Kidney glomerular epithelial cell (primary cell): ENCODE measurements at regions not wholly inside any gene's neighbourhood (a gene's known extent, or its start where the extent isn't known, plus 50 kb on each side); places are given as distances from the start of the nearest gene placed in this dataset.

Experiments
- DNase-seq: peaks from one replicate; lab custom pipeline; 2025; lab: John Stamatoyannopoulos, UW

DNA sequence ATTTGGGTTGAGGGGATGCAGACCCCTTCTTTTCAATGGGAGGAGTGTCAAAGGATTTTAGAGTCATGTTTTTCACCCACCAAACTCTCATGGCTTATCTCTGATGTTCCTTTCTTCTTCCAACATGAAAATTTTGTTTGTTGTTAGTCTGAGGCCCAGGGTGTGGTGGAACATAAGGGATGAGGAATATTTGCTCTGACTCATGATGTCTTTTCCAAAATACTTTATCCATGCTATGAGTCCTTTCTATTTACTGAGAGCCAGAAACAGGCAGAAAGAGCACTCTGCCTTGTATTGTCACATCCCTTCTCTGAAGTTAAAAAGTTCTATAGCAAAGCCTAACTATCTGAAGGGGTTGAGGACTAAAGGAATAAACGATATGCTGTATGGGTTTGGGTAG is 61.6 kb upstream of the GYPA start:
- DNase-seq = no peak

DNA sequence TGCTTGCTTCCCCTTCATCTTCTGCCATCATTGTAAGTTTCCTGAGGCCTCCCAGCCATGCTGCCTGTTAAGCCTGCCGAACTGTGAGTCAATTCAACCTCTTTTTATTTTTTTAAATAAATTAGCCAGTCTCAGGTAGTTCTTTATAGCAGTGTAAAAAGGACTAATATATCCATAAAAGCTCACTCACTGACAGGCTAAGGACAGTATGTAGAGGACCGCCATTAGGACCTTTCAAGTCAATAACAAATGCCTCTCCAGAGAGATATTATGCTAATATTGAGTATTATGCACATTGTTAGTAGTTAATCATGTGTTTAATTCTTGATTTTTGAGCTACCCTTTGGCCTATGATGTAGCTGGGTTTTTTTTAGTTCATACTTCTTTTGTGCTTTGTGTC is 62.6 kb upstream of the GYPA start:
- DNase-seq = no peak

DNA sequence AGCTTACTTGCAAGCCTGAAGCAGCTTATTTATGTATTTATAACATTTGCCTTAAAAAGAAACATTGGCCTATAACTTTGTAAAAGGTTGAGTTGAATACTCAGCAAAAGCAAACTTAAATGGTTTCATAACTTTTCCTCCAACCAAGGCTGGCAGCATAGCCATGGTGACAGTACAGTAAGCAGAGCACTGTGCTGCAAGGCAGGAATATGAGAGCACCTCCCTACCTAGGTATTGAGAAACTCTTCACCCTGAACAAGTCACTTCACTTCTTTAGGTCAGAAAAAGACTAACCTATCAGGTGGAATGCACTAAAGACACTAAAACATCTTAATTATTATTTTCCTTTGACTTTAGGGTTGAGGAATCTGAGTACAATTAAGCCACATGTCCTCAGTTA is 63.9 kb upstream of the GYPA start:
- DNase-seq = no peak

DNA sequence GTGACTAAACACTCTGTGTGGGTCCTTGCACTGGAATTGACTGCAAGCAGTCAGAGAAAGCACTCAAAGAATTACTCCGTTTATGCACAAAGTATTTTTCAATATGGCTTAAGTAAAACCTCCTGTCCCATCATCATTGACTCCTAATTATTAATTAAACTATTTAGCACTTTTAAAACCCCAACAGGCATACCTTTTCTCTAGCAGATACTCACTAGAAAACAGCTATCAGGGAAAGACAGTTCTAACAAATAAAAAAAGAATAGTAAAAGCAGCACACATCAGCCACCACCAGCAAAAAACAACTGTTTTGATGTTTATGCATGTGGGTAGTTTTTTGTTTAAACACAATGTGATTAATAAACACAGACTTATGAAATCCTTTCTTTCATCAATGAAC is 66.2 kb upstream of the GYPA start:
- no peak for DNase-seq

DNA sequence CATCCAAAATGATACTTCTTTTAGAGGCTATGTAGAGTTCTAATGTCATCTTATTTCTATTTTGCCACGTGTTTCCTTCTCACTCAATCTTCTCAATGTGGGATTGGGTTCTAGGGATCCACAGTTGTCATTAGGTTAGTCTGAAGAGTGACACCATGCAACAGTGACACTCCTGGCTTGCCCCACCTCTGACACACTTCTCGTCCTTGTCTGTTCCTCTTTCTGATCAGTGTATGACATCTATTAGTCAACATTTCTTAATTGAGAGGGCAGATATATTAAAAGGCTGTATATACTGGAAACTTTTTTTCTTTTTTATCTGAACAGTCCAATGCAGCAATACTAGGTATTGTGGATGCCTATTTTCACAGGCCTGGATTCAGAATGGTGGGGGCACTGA is 67.6 kb upstream of the GYPA start:
- no peak for DNase-seq

DNA sequence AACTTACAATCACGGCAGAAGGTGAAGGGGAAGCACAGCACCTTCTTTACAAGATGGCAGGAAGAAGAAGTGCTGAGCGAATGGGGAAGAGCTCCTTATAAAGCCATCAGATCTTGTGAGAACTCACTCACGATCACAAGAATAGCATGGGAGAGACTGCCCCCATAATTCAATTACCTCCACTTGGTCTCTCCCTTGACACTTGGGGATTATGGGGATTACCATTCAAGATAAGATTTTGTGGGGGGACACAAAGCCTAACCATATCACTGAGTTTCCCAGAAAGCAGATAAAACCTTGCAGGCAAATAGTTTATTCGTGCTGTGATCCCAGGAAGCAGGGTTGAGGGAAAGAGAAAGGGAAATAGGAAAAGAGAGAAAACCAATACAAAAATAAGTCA is 69.0 kb upstream of the GYPA start:
- DNase-seq = no peak

DNA sequence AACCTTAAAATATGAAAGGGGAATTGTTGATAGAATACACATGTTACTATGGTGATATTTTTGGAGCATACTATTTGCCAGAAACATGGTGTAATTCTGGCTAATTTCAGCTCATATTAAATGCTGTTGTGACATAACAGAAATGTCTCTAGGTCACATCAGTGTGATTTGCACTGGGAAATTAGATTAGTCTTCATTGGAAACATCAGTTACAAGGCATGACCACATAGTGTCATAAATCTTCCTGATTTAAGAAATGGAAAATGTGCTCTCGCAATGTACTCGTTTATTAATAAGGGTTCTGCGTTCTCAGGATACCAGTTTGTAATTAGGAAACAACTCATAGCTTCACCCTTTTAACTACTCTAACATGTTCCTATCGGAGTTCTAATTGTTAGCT is 72.9 kb upstream of the GYPA start:
- DNase-seq = no peak

DNA sequence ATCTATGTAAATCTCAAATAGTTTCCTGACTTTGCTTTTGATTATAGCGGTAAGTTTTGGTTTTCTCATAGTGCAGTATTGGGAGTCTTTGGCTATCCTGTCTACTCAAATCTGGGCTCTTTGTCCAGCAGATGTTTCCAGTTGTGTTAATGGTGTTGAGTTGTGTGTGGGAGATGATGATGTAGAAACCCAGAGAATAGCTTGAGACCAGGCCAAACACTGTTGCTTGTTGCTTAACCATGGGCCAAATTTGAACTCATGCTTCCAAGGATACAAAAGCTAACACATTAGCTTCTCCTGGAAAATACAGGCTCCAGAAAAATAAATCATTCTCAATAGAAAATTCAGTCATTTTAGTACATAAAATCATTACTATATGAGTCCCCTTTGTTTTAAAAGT is 82.6 kb upstream of the GYPA start:
- DNase-seq = no peak

DNA sequence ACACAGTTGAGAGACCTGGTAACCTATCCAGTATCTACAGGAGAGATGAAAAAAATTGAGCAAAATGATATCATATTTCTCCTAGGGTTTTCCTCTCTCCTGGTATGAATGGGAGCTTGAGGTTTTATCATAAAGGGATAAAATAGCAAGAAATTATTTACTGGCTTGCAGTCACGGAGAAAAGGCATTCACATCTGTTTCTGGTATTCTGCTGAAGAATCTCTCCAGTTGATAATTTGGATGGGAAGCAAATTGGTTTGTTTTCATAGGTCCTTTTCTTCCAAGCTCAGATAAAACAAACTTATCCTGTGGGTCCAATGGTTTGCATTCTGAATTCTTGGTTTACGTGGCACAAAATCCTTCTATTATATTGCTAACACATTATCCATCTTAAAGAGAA is 83.1 kb upstream of the GYPA start:
- DNase-seq = no peak

DNA sequence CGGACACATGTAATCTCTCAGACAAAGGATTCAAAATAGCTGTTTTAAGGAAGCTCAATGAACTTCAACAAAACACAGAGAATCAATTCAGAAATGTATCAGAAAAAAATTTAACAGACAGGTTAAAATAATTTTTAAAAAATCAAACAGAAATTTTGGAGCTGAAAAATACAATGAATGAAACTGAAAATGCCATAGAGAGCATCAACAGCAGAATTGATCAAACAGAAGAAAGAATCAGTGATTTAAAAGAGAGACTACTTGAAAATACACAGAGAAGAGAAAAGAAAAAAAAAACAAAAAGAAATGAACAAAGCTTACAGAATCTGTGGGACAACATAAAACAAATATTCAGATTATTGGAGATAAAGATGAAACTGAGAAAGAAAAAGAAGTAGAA is 118.8 kb upstream of the GYPA start:
- no peak for DNase-seq

DNA sequence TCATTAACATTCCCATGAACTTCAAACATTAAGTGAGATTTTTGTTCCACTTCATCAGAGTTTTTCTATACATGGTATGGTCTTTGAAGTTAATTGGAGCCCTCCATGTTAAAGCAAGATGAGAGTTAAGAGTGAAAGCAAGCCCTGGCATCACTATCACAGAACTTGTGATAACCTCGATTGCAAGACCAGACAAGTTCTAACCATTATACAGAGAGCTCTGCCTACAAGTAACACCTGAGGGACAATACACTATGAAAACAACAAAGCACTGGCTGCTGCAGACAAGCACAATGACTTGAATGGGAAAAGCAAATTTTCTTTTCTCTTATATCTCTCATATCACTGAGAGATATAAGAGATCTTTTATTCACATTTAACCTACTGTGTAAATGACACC is 126.6 kb upstream of the GYPA start:
- no peak for DNase-seq

DNA sequence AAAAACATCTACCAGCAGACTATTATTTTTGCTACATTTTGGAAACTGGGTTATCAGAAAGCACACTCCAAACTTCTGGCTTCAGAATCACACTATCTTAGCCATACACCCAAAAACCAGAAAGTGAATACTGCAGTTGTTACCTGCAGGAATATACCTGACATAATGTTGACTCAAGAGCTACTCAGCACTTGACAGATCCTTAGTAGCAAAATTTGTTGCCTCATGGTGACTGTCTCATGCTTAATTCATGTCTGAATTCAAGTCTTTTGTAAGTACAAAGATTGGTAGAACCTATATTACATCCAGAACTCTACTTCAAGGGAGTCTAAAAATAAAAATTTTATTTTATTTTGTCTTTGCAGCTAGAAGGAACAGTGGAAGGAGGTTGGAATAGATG is 140.2 kb upstream of the GYPA start:
- DNase-seq = no peak

DNA sequence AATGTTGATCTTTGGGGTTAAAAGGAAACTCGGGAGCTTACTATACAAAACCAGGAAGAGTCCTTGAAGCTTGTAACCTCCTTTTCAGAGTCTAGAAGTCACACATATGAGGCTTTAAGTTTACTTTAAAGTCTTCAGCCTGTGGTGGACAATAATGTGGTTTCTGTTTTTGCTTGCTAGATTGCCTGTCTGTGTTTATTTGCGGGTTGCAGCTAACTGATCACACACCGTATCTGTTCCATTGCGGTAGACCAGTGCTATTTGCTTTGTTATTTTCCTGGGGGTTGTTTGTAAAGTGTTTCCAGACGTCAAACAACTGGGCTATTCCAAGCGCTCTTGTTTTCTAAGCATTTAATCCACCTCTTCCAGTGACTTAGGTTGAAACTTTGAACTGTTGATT is 143.0 kb upstream of the GYPA start:
- no peak for DNase-seq

DNA sequence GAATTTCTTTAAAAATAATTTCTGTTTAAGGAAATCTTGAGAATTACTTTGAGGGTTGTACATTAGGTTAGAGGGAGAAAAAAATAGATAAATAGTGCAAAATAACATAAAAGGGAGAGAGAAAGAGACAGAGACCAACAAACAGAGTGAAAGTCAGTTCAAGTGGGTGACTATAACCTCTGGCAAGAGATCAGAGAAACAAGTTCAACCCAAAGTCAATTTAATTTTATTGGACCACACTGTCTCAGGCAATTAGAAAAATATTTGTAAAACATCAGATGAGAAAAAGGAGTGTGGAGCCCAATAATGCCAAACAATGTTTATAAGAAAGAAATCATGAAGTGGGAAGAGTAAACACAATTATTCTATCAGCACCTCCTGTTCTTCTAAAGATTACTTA is 143.5 kb upstream of the GYPA start:
- DNase-seq = no peak

DNA sequence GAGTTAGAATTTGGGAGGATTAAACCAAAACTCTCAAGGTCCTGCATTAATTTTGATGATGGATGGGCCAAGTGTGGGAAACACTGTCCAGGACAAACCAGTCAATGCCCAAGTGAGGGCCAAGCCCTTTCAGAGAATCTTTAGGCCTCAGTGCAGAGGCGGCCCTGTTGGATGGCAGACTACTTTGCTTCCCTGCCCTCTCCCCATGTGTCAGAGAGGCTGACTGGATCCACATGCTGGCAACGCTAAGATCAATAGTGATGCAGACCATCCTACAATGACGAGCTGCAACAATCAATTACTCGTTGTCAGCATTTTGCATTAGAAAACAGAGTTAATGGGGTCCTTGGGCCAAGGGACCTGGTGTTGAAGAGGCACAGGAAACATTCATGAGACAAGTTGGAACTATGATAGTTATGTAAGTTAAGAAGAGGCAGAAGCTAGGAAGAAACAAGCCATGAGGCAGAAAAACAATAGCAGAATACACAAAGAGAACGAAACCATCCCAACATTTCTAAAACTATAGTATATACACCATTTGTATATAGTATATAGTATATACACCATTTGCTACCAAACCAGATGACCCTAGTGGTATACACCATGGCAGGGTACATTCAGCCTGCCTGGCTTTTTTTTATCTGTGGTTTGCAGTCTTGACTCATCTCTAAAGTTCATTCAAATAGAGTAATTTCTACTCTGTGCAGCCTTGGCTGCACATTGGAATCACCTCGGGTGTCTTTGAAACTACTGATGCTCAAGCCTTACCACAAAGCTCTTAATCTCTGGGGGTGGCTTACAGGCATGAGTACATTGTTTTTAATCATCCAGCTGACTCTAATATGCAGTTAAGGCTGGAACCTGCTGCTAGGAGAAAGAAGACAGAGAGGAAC is 147.7 kb upstream of the GYPA start:
- DNase-seq = no peak

DNA sequence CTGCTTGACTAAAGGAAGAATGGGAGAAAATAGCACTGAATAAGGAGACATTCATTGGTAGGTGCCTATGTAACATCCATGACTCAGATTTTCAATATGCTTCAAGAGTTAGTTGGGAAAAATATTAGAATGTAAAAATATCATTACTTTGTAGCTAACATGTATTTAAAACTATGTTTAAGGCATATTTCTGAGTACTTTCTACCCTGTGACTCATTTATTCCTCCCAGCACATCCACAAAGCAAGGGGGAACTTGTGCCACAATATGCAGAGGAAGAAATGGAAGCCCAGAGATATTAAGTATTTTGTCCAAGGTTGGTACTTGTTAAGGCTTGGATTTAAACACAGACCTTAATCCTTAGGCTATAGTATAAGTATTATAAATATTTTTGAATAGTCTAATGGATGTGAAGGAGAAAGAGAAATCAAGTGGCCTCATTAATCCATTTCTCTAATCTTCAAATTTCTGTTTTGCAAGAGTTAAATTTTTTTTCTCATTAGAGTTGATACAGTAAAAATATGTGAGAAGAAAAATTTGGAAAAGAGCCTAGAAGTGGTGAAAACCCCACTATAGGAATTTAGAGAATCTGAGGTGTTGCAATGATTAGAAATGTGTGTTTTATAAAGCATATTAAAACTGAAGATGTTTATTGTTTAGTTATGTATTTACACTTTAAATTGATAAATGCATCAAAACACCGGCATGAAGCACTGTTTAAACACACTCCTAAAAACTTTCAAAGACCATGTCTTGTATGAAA is 149.3 kb upstream of the GYPA start:
- DNase-seq = no peak

DNA sequence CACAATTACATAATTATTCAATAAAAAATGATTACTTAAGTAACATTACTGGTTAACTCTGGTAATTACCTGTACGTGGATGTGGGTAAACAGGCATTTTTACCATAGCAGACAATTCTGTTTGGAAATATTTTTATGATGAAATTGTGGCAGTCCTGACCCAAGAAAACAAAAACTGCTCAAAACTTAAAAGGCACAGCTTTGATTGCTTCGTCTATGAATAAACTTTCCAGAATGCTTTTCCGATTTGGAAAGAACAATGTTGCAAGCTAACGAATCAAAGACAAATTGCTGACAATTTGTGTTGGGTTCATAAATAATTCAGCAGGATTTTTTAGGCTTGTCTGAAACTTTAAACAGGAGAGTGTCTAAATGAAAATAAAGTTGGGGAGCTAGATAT is 150.6 kb upstream of the GYPA start:
- DNase-seq = no peak

DNA sequence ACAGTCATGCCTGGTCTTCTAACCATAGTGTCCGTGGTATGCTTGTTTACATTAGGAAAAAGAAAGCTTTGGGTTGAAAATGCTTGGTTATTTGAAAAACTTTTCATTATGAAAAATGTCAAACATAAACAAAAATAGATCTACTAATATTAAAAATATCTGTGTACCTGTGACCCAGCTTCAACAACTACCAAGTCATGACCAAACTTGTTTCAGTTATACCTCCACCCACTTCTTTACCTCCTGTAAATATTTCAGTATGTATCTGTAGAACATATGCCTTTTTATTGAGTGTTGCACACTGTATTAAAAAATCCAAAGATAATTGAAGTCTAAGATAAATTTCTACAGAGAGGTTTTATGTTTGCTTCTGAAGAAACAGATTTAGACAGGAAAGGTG is 153.7 kb upstream of the GYPA start:
- DNase-seq = no peak

DNA sequence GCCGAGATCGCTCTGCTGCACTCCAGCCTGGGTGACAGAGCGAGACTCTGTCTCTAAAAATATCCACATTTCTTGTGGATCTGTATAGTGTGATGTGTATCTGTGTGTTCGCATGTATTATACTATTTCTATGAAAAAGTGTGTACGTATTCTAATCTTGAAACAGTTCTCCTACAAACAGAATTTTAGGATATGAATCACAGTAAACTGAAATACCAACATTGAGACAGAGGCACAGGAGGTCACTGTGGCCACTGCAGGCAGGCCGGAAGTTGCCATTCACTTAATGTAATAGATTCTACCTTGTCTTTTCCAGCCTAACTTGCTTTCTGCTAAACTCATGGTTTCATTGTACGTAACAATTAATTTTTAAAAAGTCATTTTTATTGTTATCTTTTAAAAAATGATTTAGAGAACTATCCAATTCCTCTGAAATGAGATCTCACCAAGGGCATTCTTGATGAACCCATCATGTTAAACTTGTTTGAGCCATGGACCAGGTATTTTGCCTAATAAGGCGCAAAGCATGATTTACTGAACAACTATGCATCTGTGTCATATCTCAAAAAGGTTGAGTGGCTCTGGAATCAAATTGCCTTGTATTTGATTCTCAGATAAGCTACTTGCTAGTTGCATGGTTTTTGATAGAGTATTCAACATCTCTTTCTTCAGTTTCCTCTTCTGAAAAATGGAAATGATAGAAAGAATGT is 154.9 kb upstream of the GYPA start:
- no peak for DNase-seq

DNA sequence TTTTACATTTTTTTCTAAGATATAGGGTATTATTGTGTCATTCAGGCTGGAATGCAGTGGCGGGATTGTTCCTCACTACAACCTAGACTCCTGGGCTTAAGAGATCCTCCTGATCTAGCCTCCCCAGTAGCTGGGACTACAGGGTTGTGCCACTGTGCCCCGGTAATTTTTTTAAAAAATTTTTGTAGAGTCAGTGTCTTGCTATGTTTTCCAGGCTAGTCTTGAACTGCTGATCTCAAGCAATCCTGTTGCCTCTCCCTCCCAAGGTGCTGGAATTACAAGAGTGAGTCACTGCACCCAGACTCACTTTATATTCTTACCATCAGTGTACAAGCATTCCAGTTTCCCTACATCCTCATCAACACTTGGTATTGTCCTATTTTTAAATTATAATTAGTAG is 156.4 kb upstream of the GYPA start:
- DNase-seq = no peak

DNA sequence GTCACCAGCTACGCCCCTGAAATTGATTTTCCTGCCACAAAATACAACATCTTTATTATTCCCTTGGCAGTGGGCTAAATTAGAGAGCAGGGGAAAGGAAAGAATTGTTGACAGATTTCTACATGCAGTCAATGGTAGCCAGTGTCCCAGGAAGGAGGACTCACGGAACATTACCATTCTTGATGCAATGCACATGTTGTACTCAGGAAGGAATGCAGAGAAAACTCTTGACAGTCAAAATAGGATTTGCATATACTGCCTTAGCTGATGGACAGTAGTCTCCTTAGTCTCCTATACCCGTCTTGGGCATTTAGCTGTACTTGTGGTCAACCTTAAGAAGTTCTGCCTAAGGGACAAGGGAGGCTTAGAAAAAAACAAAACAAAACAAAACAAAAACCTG is 158.0 kb upstream of the GYPA start:
- DNase-seq = no peak

DNA sequence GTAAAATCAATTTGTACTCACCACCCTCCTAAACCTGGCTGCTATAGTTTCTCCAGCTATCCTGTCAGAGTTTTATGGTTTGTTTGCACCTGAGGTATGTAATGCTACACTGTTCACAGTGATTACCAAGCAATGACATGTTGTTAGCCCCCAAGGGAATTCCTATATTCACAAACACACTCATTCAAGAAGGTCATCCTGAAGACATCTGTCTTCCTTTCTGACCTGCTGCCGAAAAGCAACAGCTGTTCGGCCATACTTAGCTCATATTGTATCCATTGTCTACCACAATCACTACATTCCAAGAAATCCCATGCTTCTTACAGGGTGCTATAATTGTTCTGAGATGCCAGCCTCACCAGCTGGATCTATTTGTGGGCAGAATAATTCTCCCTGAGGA is 160.1 kb upstream of the GYPA start:
- no peak for DNase-seq
